Stimulated activated CD4-positive, alpha-beta T cell treated with anti-CD3 and anti-CD28 coated beads, Interleukin-12 subunit alpha, Interleukin-12 subunit beta, amount 100 ng/mL, for 24 hours (primary cell): ENCODE measurements at regions not wholly inside any gene's neighbourhood (a gene's known extent, or its start where the extent isn't known, plus 50 kb on each side); places are given as distances from the start of the nearest gene placed in this dataset.
"Not testable (repeated sequence)": the region's sequence is repeated elsewhere in the genome, so short reads cannot be mapped to it uniquely, and the experiment has no call there.

Experiments
- DNase-seq, 2 experiments: peaks; one replicate each; pipeline ENCODE4 v3.0.0-alpha.2; 2020; ENCODE audit warnings: low read depth in 2 of 2

DNA sequence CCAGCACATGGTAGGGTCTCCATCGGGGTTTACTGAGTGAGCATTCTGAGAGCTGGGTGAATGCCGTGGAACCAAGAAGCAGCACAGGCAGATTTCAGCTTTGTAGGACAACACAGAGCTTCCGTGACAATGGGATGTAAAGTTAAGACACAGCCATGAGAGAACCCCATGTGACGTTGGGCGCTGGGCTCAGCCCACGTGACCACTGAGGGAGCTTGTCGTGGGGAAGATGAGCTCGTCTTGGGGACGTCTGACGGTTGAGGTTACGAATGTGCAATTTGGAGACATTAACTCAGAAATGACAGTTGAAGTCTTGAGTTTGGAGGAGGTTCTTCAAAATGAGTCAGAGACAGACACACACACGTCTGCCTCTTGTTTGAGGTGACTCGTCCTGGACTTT lies 51.5 kb upstream of the MUC20 start:
- DNase-seq: not testable (repeated sequence)

- DNase-seq: not testable (repeated sequence)
Measured at GRCh38 chr3:195668131-195668766, 52.5 kb upstream of the MUC20 start.

DNA sequence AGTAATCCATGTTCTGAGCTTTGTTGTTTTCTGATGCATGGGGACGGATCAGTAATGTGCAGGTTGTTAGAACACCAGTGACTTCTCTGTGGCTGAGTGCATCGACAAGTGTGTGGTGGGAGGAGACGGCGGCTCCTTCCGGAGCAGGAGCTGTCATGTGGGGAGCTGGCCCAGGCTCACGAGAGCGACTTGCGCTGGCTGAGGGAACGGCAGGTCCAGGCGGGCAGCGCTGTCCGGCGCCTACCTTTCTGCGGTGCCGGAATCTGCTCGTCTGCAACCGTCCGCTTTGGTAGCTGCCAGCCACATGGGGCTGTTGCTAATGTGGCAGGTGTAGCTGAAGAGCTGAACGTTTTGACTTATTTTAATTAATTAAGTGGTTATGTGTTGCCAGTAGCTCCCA lies 55.5 kb upstream of the MUC20 start:
- not testable (repeated sequence) for DNase-seq

GRCh38 chr3:195664131-195664530 lies 56.6 kb upstream of the MUC20 start:
- DNase-seq: not testable (repeated sequence)

DNA sequence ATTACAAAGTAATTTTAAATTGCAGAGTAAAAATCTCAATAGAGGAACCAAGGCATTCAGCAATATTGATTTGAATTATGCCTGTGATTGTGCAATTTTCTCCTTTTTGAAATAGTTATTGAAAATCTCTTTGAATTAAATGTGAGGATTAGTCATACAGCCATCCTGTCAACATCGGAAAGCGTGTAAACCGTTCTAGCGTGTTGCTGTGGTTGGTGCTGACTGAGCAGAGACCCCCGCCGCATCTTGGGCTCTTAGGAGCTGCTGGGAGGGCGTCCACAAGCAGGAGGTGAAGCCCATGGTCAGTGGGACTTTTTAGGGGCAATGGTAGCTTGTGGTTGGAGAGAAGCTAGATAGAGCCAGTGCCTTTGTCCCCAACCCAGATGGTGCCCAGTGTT lies 61.6 kb upstream of the MUC20 start:
- DNase-seq: not testable (repeated sequence)

GRCh38 chr3:195658381-195659135 lies 62.2 kb upstream of the MUC20 start:
- DNase-seq: not testable (repeated sequence)

- DNase-seq: peak; percentile 85 to 88
Measured at GRCh38 chr3:195657475-195658372, 63.1 kb upstream of the MUC20 start.

GRCh38 chr3:195656091-195656490 lies 64.7 kb upstream of the MUC20 start:
- not testable (repeated sequence) for DNase-seq

GRCh38 chr3:195654746-195655145 lies 66.0 kb upstream of the MUC20 start:
- DNase-seq: not testable (repeated sequence)

GRCh38 chr3:195654138-195654537 lies 66.6 kb upstream of the MUC20 start:
- not testable (repeated sequence) for DNase-seq

- not testable (repeated sequence) for DNase-seq
Measured at GRCh38 chr3:195653641-195654040, 67.1 kb upstream of the MUC20 start.

DNA sequence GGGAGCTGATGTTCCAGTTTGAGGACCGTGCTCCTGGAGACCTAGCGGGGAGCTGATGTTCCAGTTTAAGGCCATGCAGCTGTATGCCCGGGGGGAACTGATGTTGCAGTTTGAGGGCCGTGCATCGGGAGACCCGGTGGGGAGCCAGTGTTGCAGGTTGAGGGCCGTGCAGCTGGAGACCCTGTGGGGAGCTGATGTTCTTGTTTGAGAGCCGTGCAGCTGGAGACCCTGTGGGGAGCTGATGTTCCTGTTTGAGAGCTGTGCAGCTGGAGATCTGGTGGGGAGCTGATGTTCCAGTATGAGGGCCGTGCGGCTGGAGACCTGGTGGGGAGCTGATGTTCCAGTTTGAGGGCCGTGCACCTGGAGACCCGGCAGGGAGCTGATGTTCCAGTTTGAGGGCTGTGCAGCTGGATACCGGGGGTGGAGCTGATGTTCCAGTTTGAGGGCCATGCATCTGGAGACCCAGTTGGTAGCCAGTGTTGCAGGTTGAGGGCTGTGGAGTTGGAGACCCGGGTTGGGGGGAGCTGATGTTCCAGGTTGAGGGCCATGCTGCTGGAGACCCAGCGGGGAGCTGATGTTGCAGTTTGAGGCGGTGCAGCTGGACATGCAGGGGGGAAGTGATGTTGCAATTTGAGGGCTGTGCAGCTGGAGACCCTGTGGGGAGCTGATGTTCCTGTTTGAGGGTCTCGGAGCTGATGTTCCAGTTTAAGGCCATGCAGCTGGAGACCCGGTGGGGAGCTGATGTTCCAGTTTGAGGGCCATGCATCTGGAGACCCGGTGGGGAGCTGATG lies 64.4 kb upstream of the APOD start:
- not testable (repeated sequence) for DNase-seq

DNA sequence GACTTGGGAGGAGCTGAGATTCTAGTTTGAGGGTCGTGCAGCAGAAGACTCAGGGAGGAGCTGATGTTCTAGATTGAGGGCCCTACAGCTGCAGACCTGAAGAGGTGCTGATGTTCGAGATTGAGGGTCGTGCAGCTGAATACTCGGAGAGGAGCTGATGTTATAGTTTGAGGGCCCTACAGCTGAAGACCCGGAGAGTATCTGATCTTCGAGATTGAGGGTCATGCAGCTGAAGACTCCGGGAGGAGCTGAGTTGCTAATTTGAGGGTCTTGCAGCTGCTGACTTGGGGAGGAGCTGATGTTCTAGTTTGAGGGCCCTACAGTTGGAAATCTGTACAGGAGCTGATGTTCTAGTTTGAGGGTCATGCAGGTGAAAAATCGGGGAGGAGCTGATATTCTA lies 62.1 kb upstream of the APOD start:
- not testable (repeated sequence) for DNase-seq

DNA sequence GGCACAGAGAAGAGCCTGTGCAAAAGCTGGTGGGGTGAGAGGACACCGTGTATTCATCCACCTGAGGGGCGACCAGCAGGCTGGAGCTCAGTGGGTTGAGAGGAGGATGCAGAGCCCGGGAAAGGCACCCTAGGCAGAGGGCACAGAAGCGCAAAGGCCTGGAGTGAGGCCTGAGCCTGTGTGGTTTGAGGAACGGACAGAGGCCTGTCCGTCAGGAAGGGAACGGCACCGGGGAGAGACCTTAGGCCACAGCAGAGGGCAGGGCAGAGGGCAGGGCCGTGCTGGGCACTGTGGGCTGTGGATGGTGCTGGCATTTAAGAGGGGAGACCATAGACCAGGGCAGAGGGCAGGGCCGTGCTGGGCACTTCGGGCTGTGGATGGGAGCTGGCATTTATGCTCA lies 59.5 kb upstream of the APOD start:
- not testable (repeated sequence) for DNase-seq

- DNase-seq: not testable (repeated sequence)
Measured at GRCh38 chr3:195642311-195642710, 58.6 kb upstream of the APOD start.

- DNase-seq: not testable (repeated sequence)
Measured at GRCh38 chr3:195638456-195638855, 54.7 kb upstream of the APOD start.

DNA sequence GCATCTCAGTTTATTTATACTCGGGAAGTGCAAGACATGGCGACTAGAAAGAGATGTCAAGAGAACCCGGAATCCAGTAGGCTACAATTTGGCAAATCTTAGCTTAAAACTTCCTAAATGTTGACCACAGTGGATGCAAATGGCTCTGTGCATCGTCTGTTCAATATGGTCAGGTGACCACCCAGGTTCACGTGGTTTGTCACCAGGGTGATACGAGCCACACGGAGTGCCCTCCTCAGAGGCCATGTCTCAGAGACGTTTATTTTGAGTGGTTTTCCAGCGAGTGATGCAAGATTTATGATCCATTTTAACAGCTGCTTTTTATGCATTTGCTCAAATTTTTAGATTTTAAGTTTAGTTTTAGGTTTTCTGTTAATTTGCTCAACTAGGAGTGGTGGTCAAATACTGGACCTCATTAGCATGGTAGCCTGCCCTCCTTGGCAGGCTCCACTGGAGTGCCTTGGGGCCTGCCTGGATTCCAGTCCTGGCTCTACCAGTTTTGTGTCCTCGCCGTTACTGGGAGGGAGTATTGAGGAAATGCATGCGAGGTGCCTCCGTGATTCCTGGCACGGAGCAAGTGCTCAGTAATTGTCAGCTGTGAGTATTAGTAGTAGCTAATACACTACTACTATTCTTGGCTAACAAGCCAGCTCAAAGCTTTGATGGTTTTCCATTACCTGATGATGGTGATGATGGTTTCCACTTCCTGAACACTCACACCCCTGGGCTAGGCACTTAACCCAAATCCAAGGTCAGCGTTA lies 53.9 kb upstream of the APOD start:
- DNase-seq: not testable (repeated sequence)

DNA sequence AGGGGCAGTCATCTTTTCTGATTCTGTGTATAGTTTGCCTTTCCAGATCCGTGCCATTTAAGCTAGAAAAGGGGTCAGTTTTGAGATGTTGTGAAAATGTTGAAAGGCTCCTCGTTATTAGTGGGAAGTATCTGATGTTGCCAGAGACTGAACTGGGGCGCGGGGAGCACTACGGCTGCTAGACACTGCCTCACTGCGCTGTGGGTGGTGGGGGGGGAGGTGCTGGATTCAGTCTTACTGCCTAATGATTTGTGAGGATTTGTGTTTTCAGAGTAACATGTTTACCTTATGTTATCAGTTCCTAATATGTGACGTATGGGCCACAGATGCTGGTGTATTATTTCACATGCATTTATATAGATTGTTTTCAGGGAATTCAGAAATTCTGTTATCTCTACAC lies 53.3 kb upstream of the APOD start:
- DNase-seq: not testable (repeated sequence)

- not testable (repeated sequence) for DNase-seq
Measured at GRCh38 chr3:195635898-195636685, 52.4 kb upstream of the APOD start.
